Thyroid gland (tissue), 4 donors: ENCODE measurements at regions not wholly inside any gene's neighbourhood (a gene's known extent, or its start where the extent isn't known, plus 50 kb on each side); places are given as distances from the start of the nearest gene placed in this dataset.
A peak's percentile ranks its signal among the peaks of the same experiment; 100 is the strongest.

Experiments used
- DNase-seq, 2 donors: peaks; one replicate each; pipeline ENCODE4 v3.0.0-alpha.2; 2019
- H3K27ac ChIP-seq, 3 donors: fragments of 200-600 bp; sonication (generic); 1 replicate in 2 of 3; 2 replicates in 1 of 3; pipeline ENCODE4 v1.5.1; 2016 to 2019; ENCODE audit warnings: mild to moderate bottlenecking in 1 of 3, moderate library complexity in 1 of 3
- H3K27me3 ChIP-seq: fragments of 200-600 bp; sonication (generic); one replicate; pipeline ENCODE4 v1.5.1; 2019
- H3K36me3 ChIP-seq, 2 donors: fragments of 200-600 bp; sonication (generic); one replicate each; pipeline ENCODE4 v1.5.1; 2016 to 2019
- H3K4me1 ChIP-seq, 2 donors: fragments of 200-600 bp; sonication (generic); one replicate each; pipeline ENCODE4 v1.5.1; 2017 to 2019
- H3K4me3 ChIP-seq, 3 donors: fragments of 200-600 bp; sonication (generic); replicated peaks in 1 of 3; 1 replicate in 2 of 3; 2 replicates in 1 of 3; pipeline ENCODE4 v1.5.1; 2016; ENCODE audit warnings: mild to moderate bottlenecking in 1 of 3
- H3K9me3 ChIP-seq: fragments of 200-600 bp; sonication (generic); one replicate; pipeline ENCODE4 v1.5.1; 2017
- POLR2A ChIP-seq, 2 donors: fragments of 450-650 bp; IDR thresholded peaks; one replicate each; pipeline ENCODE4 v1.6.1; 2017; ENCODE audit warnings: antibody characterized with exemption in 2 of 2, mild to moderate bottlenecking in 2 of 2, moderate library complexity in 1 of 2
- whole genome bisulfite sequencing, 2 donors: methylation state at CpG; one replicate each; pipeline ENCODE4 v1.1.5; 2017; 5-methylcytosine and 5-hydroxymethylcytosine counted together
- intact Hi-C: fragments of 100-400 bp; cut with DNase I; formaldehyde crosslinking; loops from one replicate; pipeline ENCODE4 v1.15.1; 2023
- TF ChIP-seq, protein P1 (sequence below), 6 experiments: fragments of 200-600 bp in 3 of 6; fragments of 450-650 bp in 3 of 6; sonication (generic) in 3 of 6; IDR thresholded peaks; one replicate each; pipeline ENCODE4 v1.5.1; 2016 to 2019; ENCODE audit warnings: antibody characterized with exemption in 6 of 6, mild to moderate bottlenecking in 2 of 6, inconsistent platforms in 1 of 6, moderate library complexity in 1 of 6

- H3K4me3 ChIP-seq, result no peak overlapping the region
- no peak overlapping the region for H3K27ac ChIP-seq
- H3K4me1 ChIP-seq, result no peaks in the 10 kb centered on the region
- intact Hi-C loops, result no loop called here
- H3K9me3 ChIP-seq, result no peaks in the 10 kb centered on the region
- WGBS, 2 donors, result 60 to 63% methylated on average over 2 of the region's 2 CpGs
- no peaks in the 10 kb centered on the region for H3K36me3 ChIP-seq
- TF ChIP-seq, protein P1, sequence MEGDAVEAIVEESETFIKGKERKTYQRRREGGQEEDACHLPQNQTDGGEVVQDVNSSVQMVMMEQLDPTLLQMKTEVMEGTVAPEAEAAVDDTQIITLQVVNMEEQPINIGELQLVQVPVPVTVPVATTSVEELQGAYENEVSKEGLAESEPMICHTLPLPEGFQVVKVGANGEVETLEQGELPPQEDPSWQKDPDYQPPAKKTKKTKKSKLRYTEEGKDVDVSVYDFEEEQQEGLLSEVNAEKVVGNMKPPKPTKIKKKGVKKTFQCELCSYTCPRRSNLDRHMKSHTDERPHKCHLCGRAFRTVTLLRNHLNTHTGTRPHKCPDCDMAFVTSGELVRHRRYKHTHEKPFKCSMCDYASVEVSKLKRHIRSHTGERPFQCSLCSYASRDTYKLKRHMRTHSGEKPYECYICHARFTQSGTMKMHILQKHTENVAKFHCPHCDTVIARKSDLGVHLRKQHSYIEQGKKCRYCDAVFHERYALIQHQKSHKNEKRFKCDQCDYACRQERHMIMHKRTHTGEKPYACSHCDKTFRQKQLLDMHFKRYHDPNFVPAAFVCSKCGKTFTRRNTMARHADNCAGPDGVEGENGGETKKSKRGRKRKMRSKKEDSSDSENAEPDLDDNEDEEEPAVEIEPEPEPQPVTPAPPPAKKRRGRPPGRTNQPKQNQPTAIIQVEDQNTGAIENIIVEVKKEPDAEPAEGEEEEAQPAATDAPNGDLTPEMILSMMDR (IDR thresholded peaks at IDR 0.05), result no peak
- no peak for TF ChIP-seq POLR2A (IDR thresholded peaks at IDR 0.05)
- no peaks in the 10 kb centered on the region for H3K27me3 ChIP-seq
- DNase-seq, result no peak
Observed at GRCh38 chr6:7035837-7036249, 71.9 kb upstream of the RREB1 start.

DNA sequence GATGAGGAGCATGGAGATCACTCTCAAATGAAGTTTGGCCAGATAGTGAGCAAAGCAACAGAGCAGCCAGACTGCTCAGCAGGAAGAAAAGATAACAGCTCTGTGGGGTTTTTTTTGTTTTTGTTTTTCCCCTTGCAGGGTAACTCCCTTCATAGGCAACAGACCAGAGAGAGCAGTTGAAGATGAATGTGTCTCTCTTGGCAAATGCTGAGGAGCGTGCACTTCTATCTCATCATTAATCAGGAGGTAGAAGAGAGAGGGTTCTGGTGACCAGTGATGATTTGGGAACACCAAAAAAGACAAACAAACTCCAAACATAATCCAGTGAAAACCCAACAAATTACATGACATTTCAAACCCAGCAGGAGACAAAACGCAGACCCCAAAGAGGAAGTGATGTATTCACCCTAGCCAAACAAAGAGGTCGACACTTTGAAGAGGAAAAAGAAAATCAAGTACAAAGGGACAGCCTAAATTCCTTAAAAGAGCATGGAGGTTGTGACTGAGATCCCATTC lies 66.2 kb upstream of the RREB1 start:
- no peak for TF ChIP-seq POLR2A (IDR thresholded peaks at IDR 0.05)
- TF ChIP-seq, protein P1 (IDR thresholded peaks at IDR 0.05), result no peak
- Histone ChIP-seq H3K27ac (no peak overlapping the region), H3K9me3 (no peaks in the 10 kb centered on the region), H3K4me3 (no peak overlapping the region), H3K27me3 (no peaks in the 10 kb centered on the region), H3K36me3 (no peaks in the 10 kb centered on the region), H3K4me1 (peaks cover 0 to 5% of the 10 kb centered on the region in 2 donors)
- WGBS, 2 donors, result 80 to 88% methylated on average over 3 of the region's 3 CpGs
- intact Hi-C loops, result no loop called here
- no peak for DNase-seq

DNA sequence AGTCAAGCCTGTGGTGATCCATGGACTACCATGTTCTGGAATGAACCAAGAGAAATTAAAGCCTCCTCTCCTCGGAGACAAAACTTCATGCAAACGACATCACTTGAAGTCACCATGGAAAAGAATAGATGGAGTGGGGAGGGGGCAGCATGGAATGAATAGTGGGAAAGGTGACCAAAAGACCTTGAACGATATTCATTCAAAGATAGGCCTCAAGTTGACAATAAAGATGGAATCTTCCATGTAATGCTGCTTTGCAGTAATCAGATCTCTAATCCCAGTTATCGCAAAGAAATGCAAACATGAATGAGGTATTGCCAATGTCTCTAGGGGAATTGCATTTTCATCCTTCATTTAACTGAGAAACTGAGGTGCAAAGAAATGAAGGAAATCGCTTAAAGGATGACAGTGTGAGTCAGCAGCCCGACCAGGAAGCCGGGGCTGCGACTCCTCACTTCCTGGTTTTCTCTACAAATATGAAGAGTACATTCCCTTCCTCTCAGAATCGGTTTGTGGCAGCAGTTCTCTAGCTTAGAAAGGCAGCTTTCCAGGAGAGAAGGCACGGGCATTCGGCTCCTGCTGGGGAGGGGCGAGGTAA lies 65.6 kb upstream of the RREB1 start:
- TF ChIP-seq, protein P1 (IDR thresholded peaks at IDR 0.05), result no peak
- TF ChIP-seq POLR2A (IDR thresholded peaks at IDR 0.05), result no peak
- no peaks in the 10 kb centered on the region for H3K9me3 ChIP-seq
- H3K4me3 ChIP-seq, result no peak overlapping the region
- no peaks in the 10 kb centered on the region for H3K27me3 ChIP-seq
- intact Hi-C loops, result no loop called here
- 54 to 64% methylated on average over 11 to 12 of the region's 12 CpGs for WGBS, 2 donors
- DNase-seq, result peak; percentile 35 to 38
- no peaks in the 10 kb centered on the region for H3K36me3 ChIP-seq
- no peak overlapping the region for H3K27ac ChIP-seq
- peaks cover 0 to 5% of the 10 kb centered on the region in 2 donors for H3K4me1 ChIP-seq

- no peaks in the 10 kb centered on the region for H3K27me3 ChIP-seq
- H3K4me3 ChIP-seq, result no peak overlapping the region
- TF ChIP-seq, protein P1 (IDR thresholded peaks at IDR 0.05), result no peak
- no peak for TF ChIP-seq POLR2A (IDR thresholded peaks at IDR 0.05)
- 75 to 76% methylated on average over 10 to 11 of the region's 11 CpGs for WGBS, 2 donors
- DNase-seq, result no peak
- H3K27ac ChIP-seq, result no peak overlapping the region
- peaks cover 0 to 5% of the 10 kb centered on the region in 2 donors for H3K4me1 ChIP-seq
- no peaks in the 10 kb centered on the region for H3K36me3 ChIP-seq
- intact Hi-C loops, result no loop called here
- no peaks in the 10 kb centered on the region for H3K9me3 ChIP-seq
Observed at GRCh38 chr6:7042654-7043545, 64.9 kb upstream of the RREB1 start.

DNA sequence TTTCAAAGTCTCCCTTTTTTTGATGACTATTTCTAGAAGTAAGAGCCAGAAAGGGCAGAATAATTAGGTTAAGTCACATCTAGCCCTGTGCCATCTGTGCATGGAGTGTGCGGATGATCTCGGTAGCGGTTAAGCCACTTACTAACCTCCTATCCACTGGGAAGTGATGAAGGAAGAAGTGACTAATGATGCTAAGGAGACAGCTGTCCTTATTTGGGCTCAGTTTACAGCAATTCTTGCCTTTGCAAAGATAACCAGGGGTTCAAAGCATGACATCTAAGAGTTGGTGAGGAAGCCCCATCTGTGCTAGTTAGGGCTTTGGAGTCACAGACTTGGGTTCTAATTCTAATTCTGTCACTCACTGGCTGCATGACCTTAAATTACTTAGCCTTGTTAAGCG lies 62.4 kb upstream of the RREB1 start:
- Histone ChIP-seq H3K4me3 (no peak overlapping the region), H3K27me3 (no peaks in the 10 kb centered on the region), H3K9me3 (no peaks in the 10 kb centered on the region), H3K36me3 (no peaks in the 10 kb centered on the region), H3K4me1 (peaks cover 0 to 5% of the 10 kb centered on the region in 2 donors), H3K27ac (no peak overlapping the region)
- no peak for DNase-seq
- 93 to 95% methylated on average over 4 of the region's 4 CpGs for WGBS, 2 donors
- TF ChIP-seq POLR2A (IDR thresholded peaks at IDR 0.05), result no peak
- TF ChIP-seq, protein P1 (IDR thresholded peaks at IDR 0.05), result no peak
- intact Hi-C loops, result no loop called here
